Suprapubic skin (tissue), 4 donors: ENCODE measurements at regions not wholly inside any gene's neighbourhood (a gene's known extent, or its start where the extent isn't known, plus 50 kb on each side); places are given as distances from the start of the nearest gene placed in this dataset.

Experiments
- EP300 ChIP-seq: sonication (generic); formaldehyde crosslinking; IDR thresholded peaks from one replicate; pipeline ENCODE4 v1.6.1; 2017; ENCODE audit warnings: antibody characterized with exemption
- POLR2A ChIP-seq, 2 donors: fragments of 450-650 bp; IDR thresholded peaks; one replicate each; pipeline ENCODE4 v1.6.1; 2017; ENCODE audit warnings: antibody characterized with exemption in 2 of 2, mild to moderate bottlenecking in 2 of 2, moderate library complexity in 2 of 2
- POLR2AphosphoS5 ChIP-seq, 3 donors: sonication (generic); formaldehyde crosslinking; IDR thresholded peaks; one replicate each; pipeline ENCODE4 v1.6.1; 2017; ENCODE audit warnings: antibody characterized with exemption in 3 of 3
- TF ChIP-seq, protein P1 (sequence below), 2 donors: fragments of 200-600 bp in 1 of 2; fragments of 450-650 bp in 1 of 2; sonication (generic) in 1 of 2; IDR thresholded peaks; one replicate each; pipeline ENCODE4 v1.5.1; 2016 to 2019; ENCODE audit warnings: antibody characterized with exemption in 2 of 2, mild to moderate bottlenecking in 1 of 2, moderate library complexity in 1 of 2

- no peak for TF ChIP-seq POLR2AphosphoS5 (IDR thresholded peaks at IDR 0.05)
- no peak for TF ChIP-seq POLR2A (IDR thresholded peaks at IDR 0.05)
- TF ChIP-seq, protein P1, sequence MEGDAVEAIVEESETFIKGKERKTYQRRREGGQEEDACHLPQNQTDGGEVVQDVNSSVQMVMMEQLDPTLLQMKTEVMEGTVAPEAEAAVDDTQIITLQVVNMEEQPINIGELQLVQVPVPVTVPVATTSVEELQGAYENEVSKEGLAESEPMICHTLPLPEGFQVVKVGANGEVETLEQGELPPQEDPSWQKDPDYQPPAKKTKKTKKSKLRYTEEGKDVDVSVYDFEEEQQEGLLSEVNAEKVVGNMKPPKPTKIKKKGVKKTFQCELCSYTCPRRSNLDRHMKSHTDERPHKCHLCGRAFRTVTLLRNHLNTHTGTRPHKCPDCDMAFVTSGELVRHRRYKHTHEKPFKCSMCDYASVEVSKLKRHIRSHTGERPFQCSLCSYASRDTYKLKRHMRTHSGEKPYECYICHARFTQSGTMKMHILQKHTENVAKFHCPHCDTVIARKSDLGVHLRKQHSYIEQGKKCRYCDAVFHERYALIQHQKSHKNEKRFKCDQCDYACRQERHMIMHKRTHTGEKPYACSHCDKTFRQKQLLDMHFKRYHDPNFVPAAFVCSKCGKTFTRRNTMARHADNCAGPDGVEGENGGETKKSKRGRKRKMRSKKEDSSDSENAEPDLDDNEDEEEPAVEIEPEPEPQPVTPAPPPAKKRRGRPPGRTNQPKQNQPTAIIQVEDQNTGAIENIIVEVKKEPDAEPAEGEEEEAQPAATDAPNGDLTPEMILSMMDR (IDR thresholded peaks at IDR 0.05), result no peak
- TF ChIP-seq EP300, result no peak
Measured at GRCh38 chr6:131387562-131388447, 185.2 kb upstream of the ARG1 start.
